H9 (cell line): ENCODE measurements at regions not wholly inside any gene's neighbourhood (a gene's known extent, or its start where the extent isn't known, plus 50 kb on each side); places are given as distances from the start of the nearest gene placed in this dataset.

ENCODE experiments used
- DNase-seq: peaks from one replicate; pipeline ENCODE4 v3.0.0-alpha.2; 2017
- H2AFZ ChIP-seq: one replicate; pipeline ENCODE4 v1.6.1; 2013; ENCODE audit warnings: mild to moderate bottlenecking, low read length, control low read depth, moderate library complexity
- H2AK5ac ChIP-seq: 2 replicates; pipeline ENCODE4 v1.6.1; 2013; ENCODE audit warnings: low read length, control low read depth, mixed read lengths; ENCODE audit not compliant: insufficient read length
- H2BK120ac ChIP-seq: one replicate; pipeline ENCODE4 v1.6.1; 2013; ENCODE audit warnings: low read depth, mild to moderate bottlenecking, low read length, control low read depth, inconsistent platforms; ENCODE audit not compliant: poor library complexity, severe bottlenecking
- H2BK12ac ChIP-seq: 2 replicates; pipeline ENCODE4 v1.6.1; 2013; ENCODE audit warnings: low read length, control low read depth, mixed read lengths, low read depth; ENCODE audit not compliant: insufficient read length
- H2BK15ac ChIP-seq: 2 replicates; pipeline ENCODE4 v1.6.1; 2013; ENCODE audit warnings: low read depth, low read length, control low read depth
- H2BK20ac ChIP-seq: one replicate; pipeline ENCODE4 v1.6.1; 2013; ENCODE audit warnings: low read depth, mild to moderate bottlenecking, low read length, control low read depth, inconsistent platforms; ENCODE audit not compliant: poor library complexity, severe bottlenecking
- H2BK5ac ChIP-seq: 2 replicates; pipeline ENCODE4 v1.6.1; 2013; ENCODE audit warnings: low read length, control low read depth, mixed read lengths; ENCODE audit not compliant: insufficient read length
- H3K14ac ChIP-seq: 2 replicates; pipeline ENCODE4 v1.6.1; 2013; ENCODE audit warnings: low read length, control low read depth; ENCODE audit not compliant: insufficient read depth
- H3K18ac ChIP-seq: 2 replicates; pipeline ENCODE4 v1.6.1; 2013; ENCODE audit warnings: low read depth, mild to moderate bottlenecking, mixed read lengths, low read length, control low read depth; ENCODE audit not compliant: insufficient read length
- H3K23ac ChIP-seq: 2 replicates; pipeline ENCODE4 v1.6.1; 2013; ENCODE audit warnings: low read length, control low read depth, mixed read lengths, low read depth; ENCODE audit not compliant: insufficient read length
- H3K23me2 ChIP-seq: 2 replicates; pipeline ENCODE4 v1.6.1; 2013; ENCODE audit warnings: low read depth, mild to moderate bottlenecking, mixed read lengths, low read length, control low read depth; ENCODE audit not compliant: insufficient read length, poor library complexity, severe bottlenecking
- H3K27ac ChIP-seq: 2 replicates; pipeline ENCODE4 v1.5.1; 2013; ENCODE audit warnings: low read length, control low read depth, mixed read lengths, low read depth; ENCODE audit not compliant: insufficient read length
- H3K27me3 ChIP-seq: 2 replicates; pipeline ENCODE4 v1.6.1; 2013; ENCODE audit warnings: low read length, control low read depth, inconsistent platforms; ENCODE audit not compliant: insufficient read depth
- H3K4ac ChIP-seq: 2 replicates; pipeline ENCODE4 v1.6.1; 2013; ENCODE audit warnings: low read depth, mild to moderate bottlenecking, control low read depth, inconsistent platforms, low read length, moderate library complexity
- H3K4me1 ChIP-seq: 2 replicates; pipeline ENCODE4 v1.6.1; 2013; ENCODE audit warnings: low read length, control low read depth, inconsistent platforms; ENCODE audit not compliant: insufficient read depth
- H3K4me2 ChIP-seq: 2 replicates; pipeline ENCODE4 v1.6.1; 2013; ENCODE audit warnings: low read length, control low read depth, mixed read lengths; ENCODE audit not compliant: insufficient read length, insufficient read depth
- H3K56ac ChIP-seq: 2 replicates; pipeline ENCODE4 v1.6.1; 2013; ENCODE audit warnings: low read depth, mild to moderate bottlenecking, mixed read lengths, low read length, control low read depth; ENCODE audit not compliant: insufficient read length
- H3K79me1 ChIP-seq: 2 replicates; pipeline ENCODE4 v1.6.1; 2013; ENCODE audit warnings: low read depth, mild to moderate bottlenecking, moderate library complexity, low read length, control low read depth, inconsistent platforms; ENCODE audit not compliant: insufficient read depth, poor library complexity, severe bottlenecking
- H3K79me2 ChIP-seq: 2 replicates; pipeline ENCODE4 v1.6.1; 2013; ENCODE audit warnings: low read length, control low read depth, inconsistent platforms; ENCODE audit not compliant: insufficient read depth
- H3K9ac ChIP-seq: 2 replicates; pipeline ENCODE4 v1.6.1; 2013; ENCODE audit warnings: low read length, control low read depth, mixed read lengths; ENCODE audit not compliant: insufficient read length; ENCODE audit errors: extremely low read depth
- H3K9me3 ChIP-seq: one replicate; pipeline ENCODE4 v1.6.1; 2013; ENCODE audit warnings: low read depth, low read length, inconsistent platforms; ENCODE audit not compliant: control insufficient read depth
- H3T11ph ChIP-seq: one replicate; pipeline ENCODE4 v1.6.1; 2013; ENCODE audit warnings: mild to moderate bottlenecking, low read length, control low read depth, inconsistent platforms
- H4K20me1 ChIP-seq: one replicate; pipeline ENCODE4 v1.6.1; 2013; ENCODE audit not compliant: control insufficient read depth, insufficient read length, insufficient read depth
- H4K5ac ChIP-seq: 2 replicates; pipeline ENCODE4 v1.6.1; 2013; ENCODE audit warnings: low read depth, mild to moderate bottlenecking, mixed read lengths, low read length, control low read depth; ENCODE audit not compliant: insufficient read length
- H4K8ac ChIP-seq: replicated peaks from 2 replicates; pipeline ENCODE4 v1.6.1; 2013; ENCODE audit warnings: low read length, control low read depth, mixed read lengths, low read depth; ENCODE audit not compliant: insufficient read length
- H4K91ac ChIP-seq: 2 replicates; pipeline ENCODE4 v1.6.1; 2013; ENCODE audit warnings: low read depth, mild to moderate bottlenecking, moderate library complexity, mixed read lengths, low read length, control low read depth; ENCODE audit not compliant: insufficient read length
- H3K27ac Mint-ChIP-seq, 3 experiments: 2 replicates in 2 of 3; 3 replicates in 1 of 3; pipeline ENCODE4 v1.8.0; 2020 to 2021; ENCODE audit warnings: mixed read lengths in 3 of 3, mild to moderate bottlenecking in 1 of 3, moderate library complexity in 1 of 3
- H3K27me3 Mint-ChIP-seq: 2 replicates; pipeline ENCODE4 v1.8.0; 2021; ENCODE audit warnings: low read depth, mild to moderate bottlenecking, moderate library complexity, mixed read lengths
- H3K36me3 Mint-ChIP-seq, 3 experiments: 2 replicates in 2 of 3; 3 replicates in 1 of 3; pipeline ENCODE4 v1.8.0; 2020 to 2021; ENCODE audit warnings: low read depth in 3 of 3, mixed read lengths in 3 of 3; ENCODE audit not compliant: insufficient read depth in 1 of 3
- H3K4me1 Mint-ChIP-seq, 2 experiments: 2 replicates each; pipeline ENCODE4 v1.8.0; 2020; ENCODE audit warnings: mixed read lengths in 2 of 2
- H3K4me3 Mint-ChIP-seq, 2 experiments: 2 replicates in 1 of 2; 3 replicates in 1 of 2; pipeline ENCODE4 v1.8.0; 2020 to 2021; ENCODE audit warnings: mild to moderate bottlenecking in 2 of 2, mixed read lengths in 2 of 2, moderate library complexity in 1 of 2
- H3K9me3 Mint-ChIP-seq, 2 experiments: 2 replicates in 1 of 2; 3 replicates in 1 of 2; pipeline ENCODE4 v1.8.0; 2020; ENCODE audit warnings: mild to moderate bottlenecking in 2 of 2, mixed read lengths in 2 of 2, moderate library complexity in 1 of 2
- WGBS: extraction: QIAGEN DNeasy Blood & Tissue Kit; methylation state at CpG from one replicate; pipeline ENCODE4 v1.1.7; 2013; ENCODE audit warnings: missing lambda C conversion rate, low lambda C conversion rate, mixed read lengths; ENCODE audit not compliant: insufficient read length; ENCODE audit errors: extremely low coverage; 5-methylcytosine and 5-hydroxymethylcytosine counted together
- TF ChIP-seq, protein P1 (sequence below): fragments of 200-600 bp; sonication (generic); conservative IDR thresholded peaks from 3 replicates; pipeline ENCODE4 v1.8.0; 2021; ENCODE audit warnings: antibody characterized with exemption, mild to moderate bottlenecking

DNA sequence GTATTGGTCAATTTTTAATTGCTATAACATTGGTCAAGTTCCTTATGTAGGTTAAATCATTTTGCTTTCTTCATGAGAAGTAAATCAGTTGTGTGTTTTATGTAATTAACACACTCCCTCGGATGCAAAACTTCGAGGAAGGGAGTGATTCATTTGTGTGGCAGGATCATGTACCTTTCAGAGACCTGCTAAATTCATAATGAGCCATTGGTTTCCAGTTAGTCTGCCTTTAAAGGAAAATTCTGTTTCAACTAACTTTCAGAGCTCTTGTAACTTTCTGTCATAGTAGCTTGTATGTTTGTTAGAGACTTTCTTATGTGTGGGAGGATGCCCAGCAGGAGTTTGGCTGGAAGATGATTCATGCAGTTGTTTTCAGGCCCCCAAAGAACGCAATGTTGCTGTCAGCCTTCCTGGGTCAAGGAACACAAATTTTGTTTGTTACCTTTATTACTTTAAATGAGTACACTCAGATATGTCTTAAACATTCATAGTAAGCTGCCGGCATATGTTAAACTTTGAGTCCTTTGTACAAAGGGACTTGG is 72.1 kb downstream of the GPR101 start:
- Histone ChIP-seq H2BK120ac (no peak overlapping the region), H3K9me3 (peaks cover 12% of the 10 kb centered on the region), H3K14ac (no peak overlapping the region), H3K23me2 (no peaks in the 10 kb centered on the region), H4K91ac (no peak overlapping the region), H3K18ac (no peak overlapping the region), H4K20me1 (no peaks in the 10 kb centered on the region), H2BK15ac (no peak overlapping the region), H2AK5ac (no peak overlapping the region), H3K4me2 (no peak overlapping the region), H3K4me1 (no peaks in the 10 kb centered on the region), H4K8ac (no peak overlapping the region), H3T11ph (no peak overlapping the region), H3K27me3 (no peaks in the 10 kb centered on the region), H2BK5ac (no peak overlapping the region), H2BK12ac (no peak overlapping the region), H4K5ac (no peak overlapping the region), H3K79me1 (no peaks in the 10 kb centered on the region), H3K56ac (no peak overlapping the region), H3K79me2 (no peaks in the 10 kb centered on the region), H3K27ac (no peak overlapping the region), H3K23ac (no peak overlapping the region), H3K9ac (no peak overlapping the region), H2AFZ (no peak overlapping the region), H2BK20ac (no peak overlapping the region), H3K4ac (no peak overlapping the region)
- no CpG with 5 or more reads among the region's 4 CpGs for WGBS
- no peak overlapping the region for H3K27ac Mint-ChIP-seq
- H3K4me3 Mint-ChIP-seq, result no peak overlapping the region
- H3K9me3 Mint-ChIP-seq, result peaks cover 47 to 49% of the 10 kb centered on the region in 2 experiments
- peaks cover 0 to 2% (median 0%) of the 10 kb centered on the region in 3 experiments; a peak in 2 of 7 replicates for H3K36me3 Mint-ChIP-seq
- no peak for DNase-seq
- H3K27me3 Mint-ChIP-seq, result no peaks in the 10 kb centered on the region; the same call in 1 of the 2 replicates
- H3K4me1 Mint-ChIP-seq, result peaks cover 2 to 3% of the 10 kb centered on the region in 2 experiments; a peak in 3 of 4 replicates
- TF ChIP-seq, protein P1, sequence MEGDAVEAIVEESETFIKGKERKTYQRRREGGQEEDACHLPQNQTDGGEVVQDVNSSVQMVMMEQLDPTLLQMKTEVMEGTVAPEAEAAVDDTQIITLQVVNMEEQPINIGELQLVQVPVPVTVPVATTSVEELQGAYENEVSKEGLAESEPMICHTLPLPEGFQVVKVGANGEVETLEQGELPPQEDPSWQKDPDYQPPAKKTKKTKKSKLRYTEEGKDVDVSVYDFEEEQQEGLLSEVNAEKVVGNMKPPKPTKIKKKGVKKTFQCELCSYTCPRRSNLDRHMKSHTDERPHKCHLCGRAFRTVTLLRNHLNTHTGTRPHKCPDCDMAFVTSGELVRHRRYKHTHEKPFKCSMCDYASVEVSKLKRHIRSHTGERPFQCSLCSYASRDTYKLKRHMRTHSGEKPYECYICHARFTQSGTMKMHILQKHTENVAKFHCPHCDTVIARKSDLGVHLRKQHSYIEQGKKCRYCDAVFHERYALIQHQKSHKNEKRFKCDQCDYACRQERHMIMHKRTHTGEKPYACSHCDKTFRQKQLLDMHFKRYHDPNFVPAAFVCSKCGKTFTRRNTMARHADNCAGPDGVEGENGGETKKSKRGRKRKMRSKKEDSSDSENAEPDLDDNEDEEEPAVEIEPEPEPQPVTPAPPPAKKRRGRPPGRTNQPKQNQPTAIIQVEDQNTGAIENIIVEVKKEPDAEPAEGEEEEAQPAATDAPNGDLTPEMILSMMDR, result no peak
